GM18507 (cell line): ENCODE measurements at regions not wholly inside any gene's neighbourhood (a gene's known extent, or its start where the extent isn't known, plus 50 kb on each side); places are given as distances from the start of the nearest gene placed in this dataset.
"Not testable (repeated sequence)": the region's sequence is repeated elsewhere in the genome, so short reads cannot be mapped to it uniquely, and the experiment has no call there.

Experiments
- DNase-seq: peaks from one replicate; pipeline ENCODE4 v3.0.0; 2011; ENCODE audit warnings: low read depth; ENCODE audit not compliant: insufficient read length; ENCODE audit errors: extremely low spot score
- FAIRE-seq: peaks from 2 replicates; lab custom pipeline; 2011; peaks lifted over from hg19 to GRCh38; lab: Jason Lieb, UNC

DNA sequence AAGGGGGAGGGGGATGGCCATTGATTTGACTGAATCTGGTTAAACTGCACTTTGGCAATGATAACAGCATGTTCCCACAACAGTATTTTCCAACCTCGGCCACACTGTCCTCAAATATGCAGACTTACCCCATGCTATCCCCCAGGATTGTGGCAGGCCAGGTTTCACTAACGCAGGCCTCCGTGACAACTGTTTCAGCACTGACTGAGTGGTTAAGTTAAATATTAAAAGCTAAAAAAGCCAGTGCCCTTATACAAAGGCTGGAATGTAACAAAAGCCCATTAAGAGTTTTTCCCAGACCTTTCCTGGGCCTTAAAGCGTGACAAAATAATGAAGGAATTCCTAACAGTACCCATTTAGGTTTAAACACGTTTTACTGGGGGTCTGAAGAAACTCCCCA lies 202.9 kb downstream of the USP25 start:
- DNase-seq (no peak), FAIRE-seq (no peak)

DNA sequence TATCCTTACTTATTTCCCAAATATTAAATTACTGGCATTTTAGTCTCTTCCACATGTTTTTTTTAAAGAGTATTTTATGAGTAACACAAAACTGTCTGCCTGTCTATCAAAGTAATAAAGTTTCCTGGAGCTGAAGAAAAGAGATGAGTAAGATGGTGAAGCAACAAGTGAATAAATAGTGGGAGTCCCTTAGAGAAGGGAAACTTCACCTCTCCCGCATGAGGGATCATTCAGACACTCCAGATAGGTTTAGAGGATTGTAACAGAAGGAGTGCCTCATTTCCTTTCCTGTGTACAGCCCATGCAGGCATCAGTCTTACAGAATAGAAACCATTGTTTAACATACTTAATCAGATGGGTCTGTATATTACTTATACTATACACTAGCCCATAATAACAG lies 205.7 kb downstream of the USP25 start:
- DNase-seq (no peak), FAIRE-seq (no peak)

DNA sequence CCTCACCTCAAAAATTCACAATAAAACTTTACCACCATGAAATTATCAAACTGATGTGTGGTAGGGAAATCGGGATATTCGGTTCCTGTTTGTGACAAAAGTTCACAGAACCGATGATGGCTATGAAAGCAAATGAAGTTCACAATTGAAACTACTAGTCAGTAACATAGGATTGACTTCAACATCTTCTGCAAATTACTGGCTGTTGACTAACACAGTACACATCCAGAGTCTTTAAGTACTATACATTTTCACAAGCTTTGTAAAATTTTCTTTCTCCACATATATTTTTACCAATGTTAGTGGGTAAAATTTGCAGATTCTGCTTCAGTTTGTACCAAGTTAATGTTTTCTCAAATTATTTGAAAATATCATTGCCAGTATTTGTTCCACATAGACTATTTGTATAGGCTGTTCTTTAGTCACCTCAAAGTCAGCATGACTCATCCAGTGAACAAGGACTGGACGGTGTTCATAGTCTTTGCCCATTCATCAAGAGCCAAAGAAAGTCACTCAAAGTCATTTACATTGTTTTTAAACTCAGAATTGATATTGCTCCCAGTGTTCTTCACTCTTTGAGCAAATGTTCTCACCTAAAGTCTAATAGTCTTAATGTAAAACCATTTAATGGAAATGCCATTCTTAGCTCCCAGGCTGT lies 213.4 kb downstream of the USP25 start:
- FAIRE-seq (no peak), DNase-seq (no peak)

DNA sequence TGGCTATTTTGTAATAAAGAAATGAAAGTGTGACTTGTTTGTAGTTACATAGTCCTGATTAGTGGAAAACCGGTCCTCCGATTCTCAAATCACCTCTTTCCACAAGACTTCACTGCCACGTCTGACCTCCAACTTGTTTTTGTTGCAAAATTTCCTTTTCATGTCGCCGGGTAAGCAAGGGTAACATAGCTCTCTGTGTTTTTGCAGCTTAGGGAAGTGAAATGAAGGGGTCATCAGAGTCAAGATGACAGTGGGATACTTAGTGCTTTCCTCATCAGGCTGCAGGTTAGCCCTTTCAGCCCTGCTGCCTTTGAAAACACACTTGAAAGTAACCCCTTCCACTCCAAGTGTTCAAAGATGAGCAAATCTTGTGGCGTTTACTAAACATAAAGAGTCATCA lies 217.9 kb downstream of the USP25 start:
- DNase-seq = no peak
- no peak for FAIRE-seq

DNA sequence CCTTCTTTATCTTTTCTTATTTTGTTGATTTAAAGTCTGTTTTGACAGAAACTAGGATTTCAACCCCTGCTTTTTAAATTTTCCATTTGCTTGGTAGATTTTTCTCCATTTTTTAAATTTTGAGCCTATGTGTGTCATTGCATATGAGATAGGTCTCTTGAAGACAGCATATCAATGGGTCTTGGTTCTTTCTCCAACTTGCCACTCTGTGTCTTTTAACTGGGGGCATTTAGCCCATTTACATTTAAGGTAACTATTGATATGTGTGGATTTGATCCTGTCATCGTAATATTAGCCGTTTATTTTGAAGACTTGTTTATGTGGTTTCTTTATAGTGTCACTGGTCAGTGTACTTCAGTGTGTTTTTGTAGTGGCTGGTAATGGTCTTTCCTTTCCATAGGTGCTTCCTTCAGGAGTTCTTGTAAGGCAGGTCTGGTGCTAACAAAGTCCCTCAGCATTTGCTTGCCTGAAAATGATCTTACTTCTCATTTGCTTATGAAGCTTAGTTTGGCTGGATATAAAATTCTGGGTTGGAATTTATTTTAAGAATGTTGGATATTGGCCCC lies 223.9 kb downstream of the USP25 start:
- FAIRE-seq (no peak), DNase-seq (no peak)

DNA sequence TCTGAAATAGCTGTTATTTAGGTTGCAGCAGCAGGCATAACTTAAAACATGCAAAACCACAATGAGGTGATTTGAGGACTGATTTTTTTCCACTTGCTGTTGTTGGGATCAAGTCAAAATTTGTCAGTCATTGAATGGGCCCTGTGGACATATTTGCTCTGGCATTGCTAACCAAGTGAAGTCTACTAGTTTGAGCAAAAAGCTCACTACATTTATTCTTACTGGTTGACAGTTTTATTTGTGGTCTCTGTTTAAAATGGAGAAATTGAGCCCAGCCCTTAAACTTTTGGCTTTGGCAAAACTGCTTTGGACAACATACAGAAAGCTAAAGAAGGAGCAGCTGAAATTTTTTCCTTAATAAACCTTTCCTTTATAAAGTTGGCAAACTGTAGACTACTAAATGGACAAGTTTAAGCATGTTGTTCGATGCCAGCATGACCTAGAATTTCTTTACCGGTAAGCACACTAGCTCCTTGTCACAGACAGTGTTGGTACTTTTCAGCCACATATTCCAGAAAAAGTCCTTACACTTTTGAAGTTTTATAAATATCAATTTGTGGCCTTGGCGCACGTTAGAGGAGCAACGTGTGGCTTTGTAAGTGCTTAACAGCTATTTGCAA lies 234.6 kb downstream of the USP25 start:
- FAIRE-seq (no peak), DNase-seq (no peak)

DNA sequence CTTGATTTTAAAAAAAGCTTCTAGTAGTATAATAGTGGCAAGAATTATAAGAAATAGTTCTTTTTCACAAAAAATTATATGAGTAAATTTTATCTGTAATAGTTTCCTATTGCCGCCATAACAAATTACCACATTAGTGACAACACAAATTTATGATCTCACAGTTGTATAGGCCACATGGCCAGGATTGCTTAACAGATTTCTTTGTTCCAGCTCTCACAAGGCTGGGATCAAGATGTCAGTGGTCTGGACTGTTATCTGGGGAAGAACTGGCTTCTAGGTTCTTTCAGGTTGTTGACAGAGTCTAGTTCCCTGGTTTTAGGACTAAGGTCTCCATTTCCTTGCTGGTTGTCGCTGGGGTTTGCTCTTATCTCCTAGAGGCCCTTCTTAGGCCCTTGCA lies 236.4 kb downstream of the USP25 start:
- DNase-seq (no peak), FAIRE-seq (no peak)

DNA sequence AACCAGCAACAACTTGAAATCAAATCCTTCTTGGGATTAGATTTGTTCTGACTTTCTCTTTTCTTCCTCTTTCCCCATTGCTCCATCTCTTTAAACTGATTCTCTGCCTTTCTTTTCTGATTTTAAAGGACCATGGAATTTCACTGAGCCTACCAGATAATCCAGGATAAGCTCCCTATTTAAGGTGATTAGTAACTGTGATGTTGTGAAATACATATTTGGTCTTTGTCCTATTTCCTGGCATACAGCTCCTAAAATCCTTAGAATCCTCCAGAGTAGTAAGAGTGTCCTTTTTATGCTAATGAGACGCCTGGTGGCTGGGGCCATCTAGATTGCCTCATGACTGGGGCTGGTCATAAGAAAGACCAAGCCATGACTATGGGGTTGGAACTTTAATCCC lies 236.9 kb downstream of the USP25 start:
- FAIRE-seq (no peak), DNase-seq (no peak)

DNA sequence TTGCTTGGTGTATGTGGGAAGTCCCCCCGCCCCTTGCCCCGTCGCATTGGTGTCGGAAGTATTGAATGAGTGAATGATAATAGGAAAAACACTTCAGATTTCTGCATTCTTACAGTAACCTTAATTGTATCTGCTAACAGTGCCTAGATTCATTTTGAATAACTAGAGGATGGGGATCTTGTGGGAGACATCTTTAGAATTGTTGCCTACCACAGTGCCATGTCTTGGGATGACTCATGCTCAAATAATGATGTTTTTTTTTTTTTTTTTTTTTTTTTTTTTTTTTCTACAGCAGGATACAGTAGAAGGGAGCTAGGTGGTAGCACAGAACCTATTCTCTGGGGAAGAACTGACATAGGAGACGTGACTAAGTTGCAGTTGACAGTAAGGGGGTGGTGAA lies 237.9 kb downstream of the USP25 start:
- DNase-seq (no peak), FAIRE-seq (no peak)

DNA sequence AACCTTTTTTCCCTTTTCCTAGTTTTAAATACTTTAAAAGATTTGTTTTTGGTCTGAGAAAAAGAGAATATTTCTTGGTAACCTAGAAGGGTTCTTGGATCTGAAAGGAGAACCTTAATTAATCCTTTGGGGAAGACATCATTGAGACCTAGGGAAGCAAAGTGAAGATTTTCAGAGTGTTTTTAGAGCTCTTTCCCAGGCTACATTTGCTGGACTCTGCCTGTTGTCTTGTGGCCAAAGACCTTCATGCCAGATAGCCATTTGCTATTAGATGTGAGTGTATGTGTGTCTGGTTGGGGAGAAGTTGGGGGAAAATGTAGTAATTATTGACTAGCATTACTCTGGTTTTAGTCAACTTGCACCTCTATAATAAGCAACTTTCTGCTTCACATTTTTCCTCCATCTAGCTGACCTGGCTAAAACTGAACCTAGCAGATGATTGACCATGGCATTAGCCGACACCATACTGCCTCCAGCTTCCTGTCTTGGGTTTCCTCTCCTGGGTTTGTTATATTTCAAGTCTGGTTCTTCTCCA lies 239.1 kb downstream of the USP25 start:
- DNase-seq (no peak), FAIRE-seq (no peak)

DNA sequence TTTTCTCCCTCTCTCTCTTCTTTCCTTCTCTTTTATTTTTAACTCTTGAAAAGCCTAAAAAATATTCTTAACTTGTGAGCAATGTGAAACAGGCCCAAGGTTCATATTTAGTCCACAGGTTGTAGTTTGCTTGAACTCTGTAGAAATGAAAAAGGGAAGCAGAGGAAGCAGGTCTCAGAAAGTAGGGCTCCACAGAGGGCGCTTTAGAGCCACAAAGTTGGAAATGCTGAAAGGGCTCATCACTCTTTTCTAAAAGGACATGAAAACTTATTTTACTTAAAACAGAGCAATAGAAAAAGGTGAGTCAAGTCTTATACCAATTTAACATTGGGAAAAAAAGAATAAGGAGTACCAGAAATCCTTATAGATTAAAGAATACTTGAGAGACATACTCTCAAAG lies 247.0 kb downstream of the USP25 start:
- no peak for FAIRE-seq
- DNase-seq = no peak

DNA sequence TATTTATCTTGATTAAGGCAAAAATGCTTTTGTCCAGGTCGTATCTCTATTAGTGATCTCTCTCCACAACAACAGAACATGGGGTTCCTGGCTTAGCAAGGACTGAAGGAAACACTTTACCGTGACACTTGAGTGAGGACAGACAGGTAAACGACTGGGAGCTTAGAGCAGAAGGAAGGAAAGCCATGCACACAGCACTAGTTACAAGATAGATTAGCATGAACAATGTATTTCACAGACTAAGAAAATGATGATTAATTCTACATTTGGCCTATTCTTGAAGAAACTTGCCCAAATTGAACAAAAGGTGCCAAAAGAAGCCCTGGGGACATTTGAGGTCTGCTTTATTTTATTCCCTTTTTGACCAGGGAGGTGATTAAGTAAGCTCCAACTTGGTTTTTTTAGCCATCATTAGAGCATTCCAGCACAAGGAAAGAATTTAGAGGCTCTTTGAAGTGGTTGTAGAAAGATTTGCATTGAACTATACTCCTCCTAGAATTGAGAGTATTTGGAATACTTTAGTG lies 248.5 kb downstream of the USP25 start:
- DNase-seq (no peak), FAIRE-seq (no peak)

DNA sequence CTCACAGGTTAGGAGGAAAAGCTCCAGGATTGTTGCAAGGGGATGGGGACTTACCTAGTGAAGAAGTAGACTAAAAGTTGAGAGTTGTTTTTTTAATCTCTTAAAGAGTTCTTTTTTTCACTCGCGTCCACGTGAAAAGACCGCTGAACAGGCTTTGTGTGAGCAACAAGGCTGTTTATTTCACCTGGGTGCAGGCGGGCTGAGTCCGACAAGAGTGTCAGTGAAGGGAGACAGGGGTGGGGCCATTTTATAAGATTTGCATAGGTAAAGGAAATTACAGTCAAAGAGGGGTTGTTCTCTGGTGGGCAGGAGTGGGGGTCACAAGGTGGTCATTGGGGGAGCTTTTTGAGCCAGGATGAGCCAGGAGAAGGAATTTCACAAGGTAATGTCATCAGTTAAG lies 249.7 kb downstream of the USP25 start:
- not testable (repeated sequence) for DNase-seq, FAIRE-seq

DNA sequence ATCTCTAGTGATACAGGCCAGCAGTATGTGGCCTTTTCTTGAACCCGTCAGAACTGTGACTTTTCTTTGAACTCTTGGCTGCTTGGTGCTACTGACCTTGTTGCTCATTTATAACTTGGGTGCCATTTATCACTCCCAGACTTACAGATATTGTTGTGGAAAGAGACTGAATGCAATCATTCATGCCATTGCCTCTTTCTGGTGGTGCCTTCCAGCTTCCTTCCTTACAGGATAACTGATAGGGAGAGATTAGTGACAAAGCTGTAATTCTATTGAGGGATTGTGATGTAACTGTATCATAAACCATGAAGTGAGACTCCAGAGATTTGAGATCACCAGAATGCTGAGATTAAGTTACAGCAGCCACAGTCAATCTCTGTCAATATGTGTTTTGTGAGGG lies 256.5 kb downstream of the USP25 start:
- FAIRE-seq (no peak), DNase-seq (no peak)

DNA sequence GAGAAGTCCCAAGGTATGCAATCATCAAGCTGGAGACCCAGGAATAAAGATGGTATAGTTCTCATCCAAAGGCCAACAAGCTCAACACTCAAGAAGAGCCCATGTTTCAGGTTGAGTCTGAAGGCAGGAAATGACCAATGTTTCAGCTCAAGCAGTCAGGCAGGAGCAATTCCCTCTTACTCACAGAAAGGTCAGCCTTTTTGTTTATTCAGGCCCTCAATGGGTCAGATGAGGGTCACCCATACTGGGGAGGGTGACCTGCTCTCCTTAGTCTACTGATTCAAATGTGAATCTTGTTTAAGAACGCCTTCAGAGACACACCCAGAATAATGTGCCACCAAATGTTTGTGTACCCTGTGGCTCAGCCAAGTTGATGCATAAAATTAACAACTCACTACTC lies 262.4 kb downstream of the USP25 start:
- no peak for FAIRE-seq
- no peak for DNase-seq

DNA sequence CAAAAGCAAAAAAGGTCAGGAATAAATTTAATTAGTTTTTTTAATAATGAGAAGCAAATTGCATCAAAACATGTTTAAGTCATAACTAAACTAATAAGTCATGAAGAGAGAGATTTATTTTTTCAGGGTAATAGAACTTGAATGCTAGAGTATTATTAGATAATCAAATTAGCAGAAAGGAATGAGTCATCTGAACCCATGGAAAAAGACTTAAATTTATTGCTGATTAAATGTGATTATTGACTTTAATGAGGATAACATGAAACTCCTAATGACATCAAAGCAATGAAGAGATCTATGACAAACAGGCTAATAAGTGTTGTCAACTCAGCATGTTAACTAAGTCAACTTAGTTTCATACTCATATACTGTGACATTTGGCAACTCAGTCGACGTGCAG lies 264.2 kb downstream of the USP25 start:
- no peak for DNase-seq
- FAIRE-seq = no peak

DNA sequence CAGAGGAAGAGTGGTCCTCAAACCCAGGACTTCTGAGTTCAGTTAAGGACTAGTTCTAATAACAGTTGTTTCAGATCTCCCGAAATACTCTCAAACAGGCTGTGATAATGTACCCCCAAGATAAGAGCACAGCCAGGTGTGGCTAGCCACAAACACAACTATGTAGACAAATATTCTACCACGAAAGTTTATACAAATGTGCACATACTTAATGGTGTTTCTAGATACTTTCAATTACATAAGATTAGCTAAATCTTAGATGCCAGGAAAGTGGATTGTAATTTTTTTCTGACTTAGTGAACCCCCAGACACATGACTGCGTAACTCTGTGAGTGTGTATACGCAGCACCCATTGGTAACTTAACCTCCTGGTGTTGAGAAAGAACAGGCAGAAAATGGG lies 270.0 kb downstream of the USP25 start:
- DNase-seq (no peak), FAIRE-seq (no peak)

DNA sequence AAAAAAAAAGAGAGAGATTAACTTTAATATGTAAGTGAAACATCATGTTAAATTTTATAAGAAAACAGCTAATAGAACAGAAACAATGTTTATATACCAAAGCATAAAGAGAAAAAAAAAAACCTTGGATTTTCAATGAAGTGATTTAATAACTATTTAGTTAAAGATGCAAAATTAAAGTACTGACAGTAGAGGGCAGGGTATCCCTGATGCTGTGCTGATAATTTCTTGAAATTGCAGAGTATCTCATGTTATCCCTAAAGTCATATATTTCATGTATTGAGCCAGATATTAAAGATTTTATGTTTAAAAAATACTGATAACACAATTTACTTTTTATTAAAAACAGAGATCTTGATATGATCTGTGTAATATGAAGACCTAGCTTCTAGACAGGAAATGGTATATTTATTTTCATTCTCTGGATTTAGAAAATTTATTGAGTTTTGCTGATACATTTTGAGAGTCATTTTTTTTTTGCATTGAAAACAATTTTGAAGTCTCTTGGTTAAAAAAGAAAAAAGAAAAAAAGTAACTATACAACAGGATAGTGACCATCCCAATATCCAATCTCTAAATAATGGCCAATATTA lies 273.2 kb downstream of the USP25 start:
- no peak for FAIRE-seq

DNA sequence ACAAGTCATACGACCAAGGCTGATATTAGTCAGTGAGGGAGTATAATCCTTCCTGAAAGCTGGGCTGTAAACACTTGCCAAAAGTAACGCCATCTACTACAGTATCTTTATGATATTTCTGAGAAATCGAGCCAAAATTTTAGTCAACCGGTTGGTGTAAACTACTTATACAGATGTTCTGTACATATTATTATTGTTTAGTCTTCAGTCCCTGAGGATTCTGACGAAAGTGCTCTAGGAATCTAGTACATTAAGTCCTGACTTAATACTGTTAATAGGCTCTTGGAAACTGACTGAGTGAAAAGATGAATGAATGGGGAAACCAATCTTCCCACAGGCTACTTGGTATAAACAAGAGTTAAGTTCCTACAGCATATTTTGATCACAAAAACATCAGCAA lies 274.3 kb downstream of the USP25 start:
- FAIRE-seq (no peak), DNase-seq (no peak)

More for the DNA sequence above, 273.2 kb downstream of the USP25 start:
- DNase-seq = no peak

DNA sequence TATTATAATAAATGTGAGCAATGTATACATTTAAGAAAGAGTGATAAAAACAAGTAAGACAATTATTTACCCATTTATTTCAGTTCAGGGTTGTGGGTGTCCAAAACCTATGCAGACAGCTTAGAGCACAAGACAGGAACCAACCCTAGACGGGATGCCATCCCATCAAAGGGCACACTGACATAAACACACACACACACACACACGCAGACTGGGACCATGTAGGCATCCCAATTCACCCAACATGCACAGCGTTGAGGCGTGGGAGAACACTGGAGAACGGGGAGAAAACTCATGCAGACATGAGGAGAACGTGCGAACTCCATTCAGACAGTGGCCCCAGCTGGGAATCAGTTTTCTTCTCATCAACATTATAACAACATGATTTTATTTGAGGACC lies 274.7 kb downstream of the USP25 start:
- DNase-seq (no peak), FAIRE-seq (no peak)

DNA sequence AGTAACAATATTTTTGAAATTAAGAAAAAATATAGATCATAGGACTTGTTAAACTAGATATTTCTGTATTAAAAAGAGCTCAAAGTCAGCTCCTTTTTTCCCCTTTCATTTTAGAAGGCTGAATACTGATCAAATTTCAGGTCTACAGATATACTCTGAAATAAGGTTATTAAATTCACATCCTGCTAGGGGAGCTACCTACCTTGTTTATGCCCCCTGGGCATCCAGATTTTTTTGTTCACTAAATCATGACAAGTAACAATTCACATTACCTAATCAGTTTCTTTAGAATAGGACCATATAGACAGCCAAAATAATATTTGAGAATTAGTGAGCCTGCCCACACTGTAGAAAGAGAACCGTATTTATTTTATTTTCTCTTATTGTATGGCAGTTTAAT lies 276.2 kb downstream of the USP25 start:
- no peak for FAIRE-seq
- no peak for DNase-seq
